ENCODE measurements at regions not wholly inside any gene's neighbourhood (a gene's known extent, or its start where the extent isn't known, plus 50 kb on each side); places are given as distances from the start of the nearest gene placed in this dataset.

DNA sequence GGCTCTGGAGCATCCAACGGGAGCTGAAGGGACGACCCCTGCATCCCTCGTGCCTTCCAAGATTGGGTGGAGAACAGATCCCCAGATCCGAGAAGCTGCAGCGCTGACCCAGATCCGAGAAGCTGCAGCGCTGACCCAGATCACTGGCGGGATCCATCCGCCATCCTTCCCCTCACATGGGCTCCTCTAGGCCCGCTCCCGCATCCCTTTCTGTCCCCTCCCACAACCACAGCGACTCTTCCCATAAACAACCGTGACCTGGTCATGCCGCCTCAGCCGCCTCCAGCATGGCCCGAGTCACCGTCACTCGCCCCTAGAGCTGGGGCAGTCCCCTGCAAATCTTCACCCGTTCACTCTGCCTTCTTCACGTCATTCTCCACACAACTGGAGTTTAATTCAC, 124.9 kb downstream of the UTP18 start:
- DNase-seq (no peak), ATAC-seq (no peak)
- H3K9me3 ChIP-seq, result no peaks in the 10 kb centered on the region
- intact Hi-C loops (cut with DNase I), result no loop called here
- no peak overlapping the region for H3K4me3 ChIP-seq
- H3K36me3 ChIP-seq (ENCODE audit: insufficient read depth in 1 of 2, low read depth in 1 of 2), result no peaks in the 10 kb centered on the region
- H3K4me1 ChIP-seq, result no peaks in the 10 kb centered on the region
- 81 to 85% (median 84%) methylated on average over 19 to 20 of the region's 20 CpGs for WGBS, 3 donors
- H3K27ac ChIP-seq, result no peak overlapping the region
- TF ChIP-seq, protein P1, sequence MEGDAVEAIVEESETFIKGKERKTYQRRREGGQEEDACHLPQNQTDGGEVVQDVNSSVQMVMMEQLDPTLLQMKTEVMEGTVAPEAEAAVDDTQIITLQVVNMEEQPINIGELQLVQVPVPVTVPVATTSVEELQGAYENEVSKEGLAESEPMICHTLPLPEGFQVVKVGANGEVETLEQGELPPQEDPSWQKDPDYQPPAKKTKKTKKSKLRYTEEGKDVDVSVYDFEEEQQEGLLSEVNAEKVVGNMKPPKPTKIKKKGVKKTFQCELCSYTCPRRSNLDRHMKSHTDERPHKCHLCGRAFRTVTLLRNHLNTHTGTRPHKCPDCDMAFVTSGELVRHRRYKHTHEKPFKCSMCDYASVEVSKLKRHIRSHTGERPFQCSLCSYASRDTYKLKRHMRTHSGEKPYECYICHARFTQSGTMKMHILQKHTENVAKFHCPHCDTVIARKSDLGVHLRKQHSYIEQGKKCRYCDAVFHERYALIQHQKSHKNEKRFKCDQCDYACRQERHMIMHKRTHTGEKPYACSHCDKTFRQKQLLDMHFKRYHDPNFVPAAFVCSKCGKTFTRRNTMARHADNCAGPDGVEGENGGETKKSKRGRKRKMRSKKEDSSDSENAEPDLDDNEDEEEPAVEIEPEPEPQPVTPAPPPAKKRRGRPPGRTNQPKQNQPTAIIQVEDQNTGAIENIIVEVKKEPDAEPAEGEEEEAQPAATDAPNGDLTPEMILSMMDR (IDR thresholded peaks at IDR 0.05), result no peak
- H3K27me3 ChIP-seq (ENCODE audit: insufficient read depth in 3 of 3, low read length in 2 of 3), result peaks cover 0 to 12% (median 0%) of the 10 kb centered on the region in 3 donors

DNA sequence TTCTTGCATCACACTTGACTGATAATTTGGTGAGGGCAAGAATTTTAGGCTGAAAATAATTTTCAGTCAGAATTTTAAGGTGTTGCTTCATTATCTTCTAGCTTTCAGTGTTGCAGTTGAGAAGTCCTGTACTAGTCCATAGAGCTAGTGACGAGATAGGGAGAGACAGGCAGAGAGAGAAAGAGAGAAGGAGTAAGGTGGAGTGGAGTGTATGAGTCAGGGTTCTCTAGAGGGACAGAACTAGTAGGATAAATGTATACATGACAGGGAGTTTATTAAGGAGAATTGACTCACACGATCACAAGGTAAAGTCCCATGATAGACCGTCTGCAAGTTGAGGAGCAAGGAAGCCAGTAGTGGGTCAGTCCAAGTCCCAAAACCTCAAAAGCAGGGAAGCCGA, 127.2 kb downstream of the UTP18 start:
- H3K27ac ChIP-seq, result no peak overlapping the region
- H3K4me1 ChIP-seq, result no peaks in the 10 kb centered on the region
- intact Hi-C loops (cut with DNase I), result no loop called here
- WGBS, 3 donors, result 77 to 85% (median 81%) methylated on average over 4 of the region's 4 CpGs
- peaks cover 0 to 12% (median 2%) of the 10 kb centered on the region in 3 donors for H3K27me3 ChIP-seq (ENCODE audit: insufficient read depth in 3 of 3, low read length in 2 of 3)
- H3K9me3 ChIP-seq, result no peaks in the 10 kb centered on the region
- no peaks in the 10 kb centered on the region for H3K36me3 ChIP-seq (ENCODE audit: insufficient read depth in 1 of 2, low read depth in 1 of 2)
- TF ChIP-seq, protein P1 (IDR thresholded peaks at IDR 0.05), result no peak
- ATAC-seq (no peak), DNase-seq (no peak)
- no peak overlapping the region for H3K4me3 ChIP-seq

DNA sequence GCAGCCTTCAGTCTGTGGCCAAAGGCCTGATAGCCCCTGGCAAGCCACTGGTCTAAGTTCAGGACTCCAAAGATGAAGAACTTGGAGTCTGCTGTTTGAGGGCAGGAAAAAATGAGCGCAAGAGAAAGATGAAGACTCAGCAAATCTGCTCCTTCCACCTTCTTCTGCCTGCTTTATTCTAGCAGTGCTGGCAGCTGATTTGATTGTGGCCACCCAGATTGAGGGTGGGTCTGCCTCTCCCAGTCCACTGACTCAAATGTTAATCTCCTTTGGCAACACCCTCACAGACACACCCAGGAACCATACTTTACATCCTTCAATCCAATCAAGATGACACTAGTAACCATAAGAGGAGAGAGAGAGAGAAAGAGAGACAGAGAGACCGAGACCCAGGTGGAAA, 127.6 kb downstream of the UTP18 start:
- Histone ChIP-seq H3K9me3 (no peaks in the 10 kb centered on the region), H3K27me3 (ENCODE audit: insufficient read depth in 3 of 3, low read length in 2 of 3) (peaks cover 0 to 12% (median 2%) of the 10 kb centered on the region in 3 donors), H3K4me1 (no peaks in the 10 kb centered on the region), H3K36me3 (ENCODE audit: insufficient read depth in 1 of 2, low read depth in 1 of 2) (no peaks in the 10 kb centered on the region), H3K4me3 (no peak overlapping the region), H3K27ac (no peak overlapping the region)
- DNase-seq (no peak), ATAC-seq (no peak)
- TF ChIP-seq, protein P1 (IDR thresholded peaks at IDR 0.05), result no peak
- intact Hi-C loops (cut with DNase I), result no loop called here
- whole genome bisulfite sequencing, 3 donors, result 73 to 87% (median 78%) methylated on average over 2 of the region's 2 CpGs

DNA sequence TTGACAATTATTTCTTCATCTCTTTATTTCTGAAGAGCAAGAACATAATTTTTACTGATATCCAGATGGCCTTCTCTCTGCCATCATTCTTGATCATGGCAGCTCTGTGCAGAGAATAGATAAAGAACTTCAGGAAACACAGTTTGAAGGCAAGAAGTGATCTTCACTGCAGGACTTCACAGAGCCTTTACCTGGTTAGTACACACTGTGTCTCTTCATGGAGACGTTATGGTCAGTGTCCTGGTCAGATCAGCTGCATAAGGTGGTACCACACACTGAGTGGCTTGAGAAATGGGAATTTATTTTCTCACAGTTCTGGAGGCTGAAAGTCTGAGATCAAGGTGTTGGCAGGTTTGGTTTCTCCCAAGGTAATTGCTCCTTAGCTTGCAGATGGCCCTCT, 129.5 kb downstream of the UTP18 start:
- WGBS, 3 donors, result 62 to 65% (median 63%) methylated on average over 1 of the region's 1 CpG

More for the DNA sequence above, 129.5 kb downstream of the UTP18 start:
- Histone ChIP-seq H3K36me3 (ENCODE audit: insufficient read depth in 1 of 2, low read depth in 1 of 2) (no peaks in the 10 kb centered on the region), H3K4me3 (no peak overlapping the region), H3K4me1 (no peaks in the 10 kb centered on the region), H3K9me3 (no peaks in the 10 kb centered on the region), H3K27ac (no peak overlapping the region), H3K27me3 (ENCODE audit: insufficient read depth in 3 of 3, low read length in 2 of 3) (peaks cover 0 to 12% (median 2%) of the 10 kb centered on the region in 3 donors)
- TF ChIP-seq, protein P1 (IDR thresholded peaks at IDR 0.05), result no peak
- no peak for DNase-seq
- intact Hi-C loops (cut with DNase I), result no loop called here
- no peak for ATAC-seq

Measured in psoas muscle (tissue), 7 donors.